RWPE1 (cell line): ENCODE measurements at regions not wholly inside any gene's neighbourhood (a gene's known extent, or its start where the extent isn't known, plus 50 kb on each side); places are given as distances from the start of the nearest gene placed in this dataset.

ENCODE experiments used
- CTCF ChIA-PET: fragments of 350-600 bp; sonication (Branson Sonifier 250); formaldehyde crosslinking; extraction: SDS; loops from one replicate; lab custom pipeline; 2021; lab: Yijun Ruan, JAX
- POLR2A ChIA-PET: fragments of 400-600 bp; formaldehyde crosslinking; extraction: SDS; loops from one replicate; lab custom pipeline; 2020; ENCODE audit warnings: antibody characterized with exemption; ENCODE audit not compliant: low non-redundant PET; lab: Yijun Ruan, JAX
- DNase-seq: peaks from one replicate; pipeline ENCODE4 v3.0.0; 2012; ENCODE audit warnings: low spot score
- H3K27ac ChIP-seq: fragments of 450-650 bp; 2 replicates; pipeline ENCODE4 v1.5.1; 2017
- TF ChIP-seq, protein P1 (sequence below): fragments of 450-650 bp; conservative IDR thresholded peaks from 2 replicates; pipeline ENCODE4 v1.5.1; 2017; ENCODE audit warnings: low read depth, mild to moderate bottlenecking

DNA sequence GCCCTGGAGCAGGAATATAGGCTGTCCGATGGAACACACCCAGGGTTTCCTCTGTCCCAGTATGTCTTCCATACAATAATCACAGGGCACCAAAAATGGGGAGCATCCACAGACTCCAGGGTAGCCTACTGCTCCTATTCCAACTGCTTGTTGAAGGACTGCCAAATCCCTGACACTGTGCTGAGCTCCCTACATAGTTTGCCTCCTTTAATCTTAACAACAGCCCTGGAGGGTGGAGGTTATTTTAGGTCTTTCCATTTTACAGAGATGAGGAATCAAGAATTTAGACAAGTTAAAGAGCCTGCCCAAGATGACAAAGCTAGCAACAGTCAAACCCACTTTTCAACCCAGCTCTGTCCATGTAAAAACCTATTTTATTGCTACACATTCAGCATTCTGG is 790.4 kb downstream of the DIAPH3 start:
- CTCF ChIA-PET: interaction anchor here (0.7 kb wide), 1 partner anchor 60 kb away, joined by 3 read pairs; no protein-coding TSS in a partner anchor

DNA sequence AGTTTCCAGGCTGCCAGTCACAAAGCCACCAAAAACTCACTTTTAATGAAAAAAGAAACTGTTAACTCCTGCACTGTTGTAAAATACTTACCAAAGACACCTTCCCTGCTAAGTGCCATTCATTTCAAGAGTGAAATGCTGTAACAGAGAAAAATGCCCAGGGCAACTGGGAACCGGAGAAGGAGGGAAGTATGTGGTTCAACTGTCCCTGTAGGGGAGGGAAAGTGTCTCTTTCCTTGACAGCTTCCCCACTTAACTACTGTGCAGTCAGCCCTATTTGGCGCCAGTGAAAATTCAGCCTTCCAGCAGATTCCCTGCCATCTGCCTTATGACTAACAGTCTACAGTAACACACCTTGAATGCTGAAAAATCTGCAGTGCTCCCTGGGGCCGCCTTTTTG is 789.0 kb downstream of the DIAPH3 start:
- CTCF ChIA-PET: no interaction called here

More for the DNA sequence above, 790.4 kb downstream of the DIAPH3 start:
- DNase-seq: no peak
- H3K27ac ChIP-seq: no peak overlapping the region
- POLR2A ChIA-PET: no interaction called here
- TF ChIP-seq, protein P1, sequence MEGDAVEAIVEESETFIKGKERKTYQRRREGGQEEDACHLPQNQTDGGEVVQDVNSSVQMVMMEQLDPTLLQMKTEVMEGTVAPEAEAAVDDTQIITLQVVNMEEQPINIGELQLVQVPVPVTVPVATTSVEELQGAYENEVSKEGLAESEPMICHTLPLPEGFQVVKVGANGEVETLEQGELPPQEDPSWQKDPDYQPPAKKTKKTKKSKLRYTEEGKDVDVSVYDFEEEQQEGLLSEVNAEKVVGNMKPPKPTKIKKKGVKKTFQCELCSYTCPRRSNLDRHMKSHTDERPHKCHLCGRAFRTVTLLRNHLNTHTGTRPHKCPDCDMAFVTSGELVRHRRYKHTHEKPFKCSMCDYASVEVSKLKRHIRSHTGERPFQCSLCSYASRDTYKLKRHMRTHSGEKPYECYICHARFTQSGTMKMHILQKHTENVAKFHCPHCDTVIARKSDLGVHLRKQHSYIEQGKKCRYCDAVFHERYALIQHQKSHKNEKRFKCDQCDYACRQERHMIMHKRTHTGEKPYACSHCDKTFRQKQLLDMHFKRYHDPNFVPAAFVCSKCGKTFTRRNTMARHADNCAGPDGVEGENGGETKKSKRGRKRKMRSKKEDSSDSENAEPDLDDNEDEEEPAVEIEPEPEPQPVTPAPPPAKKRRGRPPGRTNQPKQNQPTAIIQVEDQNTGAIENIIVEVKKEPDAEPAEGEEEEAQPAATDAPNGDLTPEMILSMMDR: no peak

DNA sequence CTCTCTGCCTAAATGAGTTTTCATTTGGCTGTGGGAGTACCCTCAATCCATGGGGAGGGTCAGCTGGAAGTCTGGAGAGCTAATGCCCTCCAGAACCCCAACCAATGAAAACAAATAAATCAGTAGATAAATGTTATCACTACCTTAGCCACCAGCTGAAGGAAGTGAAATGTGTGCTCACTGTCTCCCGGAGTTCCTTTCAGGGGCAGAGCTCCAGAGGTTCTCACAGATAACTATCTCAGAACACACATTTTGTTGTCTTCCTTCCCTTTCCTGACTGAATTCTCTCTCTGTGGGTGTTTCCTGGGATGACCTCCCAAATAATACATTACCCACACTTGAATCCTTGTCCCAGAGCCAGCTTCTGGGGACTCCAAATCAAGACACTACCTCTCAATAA is 779.6 kb downstream of the DIAPH3 start:
- ChIA-PET POLR2A (no interaction called here), CTCF (no interaction called here)
- H3K27ac ChIP-seq: no peak overlapping the region
- TF ChIP-seq, protein P1: no peak
- no peak for DNase-seq

More for the DNA sequence above, 789.0 kb downstream of the DIAPH3 start:
- POLR2A ChIA-PET: no interaction called here
- no peak overlapping the region for H3K27ac ChIP-seq
- no peak for DNase-seq
- TF ChIP-seq, protein P1: no peak

DNA sequence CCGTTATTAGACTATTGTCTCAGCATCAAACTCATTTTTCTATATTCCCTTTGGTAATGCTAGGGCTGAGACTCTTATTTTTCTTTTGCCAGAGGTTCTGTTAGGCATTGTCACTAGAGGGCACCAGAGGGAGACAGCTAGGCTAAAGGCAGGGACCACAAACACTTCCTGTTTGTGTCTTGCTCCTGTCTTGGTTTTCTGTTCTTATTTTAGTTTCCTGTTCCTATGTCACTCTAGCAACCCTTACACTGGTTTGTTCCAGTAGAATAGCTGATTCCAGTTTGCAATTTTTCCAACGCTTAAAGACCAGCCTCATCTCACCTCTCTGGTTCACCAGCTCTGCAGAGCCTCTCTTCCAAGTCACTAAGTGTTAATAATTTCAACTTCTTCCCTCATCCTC is 772.0 kb downstream of the DIAPH3 start:
- TF ChIP-seq, protein P1: peak; percentile 73
- ChIA-PET CTCF (interaction anchor here (0.5 to 1.3 kb wide), 7 partner anchors 9 to 515 kb away, joined by 3 to 6 read pairs (median 3); no protein-coding TSS in a partner anchor), POLR2A (no interaction called here)
- H3K27ac ChIP-seq: no peak overlapping the region
- peak; percentile 31 for DNase-seq

DNA sequence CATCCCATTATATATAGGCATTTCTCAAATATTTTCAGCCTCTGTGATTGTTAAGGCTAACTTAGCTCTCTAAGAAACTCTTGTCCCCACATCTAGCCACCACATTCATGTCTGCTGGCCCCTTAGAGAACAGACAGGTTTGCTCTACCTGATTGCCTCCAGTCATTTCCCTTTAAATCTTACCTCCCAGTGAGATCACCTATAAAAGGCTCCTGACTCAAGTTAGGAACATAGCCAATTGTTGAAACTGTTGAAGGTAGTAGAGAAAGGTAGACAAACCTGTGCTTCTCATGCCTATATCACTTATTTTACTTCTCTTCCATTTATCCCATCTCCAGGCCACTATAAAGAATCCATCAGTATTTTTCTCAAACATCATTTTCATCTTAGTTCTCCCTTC is 771.4 kb downstream of the DIAPH3 start:
- TF ChIP-seq, protein P1: no peak
- POLR2A ChIA-PET: no interaction called here
- no peak for DNase-seq
- CTCF ChIA-PET: interaction anchor here (0.5 to 1.3 kb wide), 7 partner anchors 9 to 514 kb away, joined by 3 to 6 read pairs (median 3); no protein-coding TSS in a partner anchor
- H3K27ac ChIP-seq: no peak overlapping the region

DNA sequence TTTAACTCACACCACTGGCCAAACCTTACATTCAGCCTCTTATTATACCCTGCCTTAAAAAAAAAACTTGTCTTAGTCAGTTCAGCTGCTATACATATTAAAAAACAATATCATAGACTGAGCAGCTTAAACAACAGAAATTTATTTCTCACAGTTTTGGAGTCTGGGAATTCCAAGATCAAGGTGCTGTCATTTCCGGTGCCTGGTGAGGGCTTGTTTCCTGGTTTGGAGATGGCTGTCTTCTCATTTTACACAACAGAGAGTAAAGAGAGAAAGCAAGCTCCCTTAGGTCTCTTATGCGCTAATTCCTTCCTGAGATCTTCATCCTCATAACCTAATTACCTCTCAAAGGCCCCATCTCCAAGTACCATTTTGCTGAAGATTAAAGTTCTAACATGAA is 769.2 kb downstream of the DIAPH3 start:
- no peak for DNase-seq
- ChIA-PET CTCF (interaction anchor here (0.7 kb wide), 1 partner anchor 377 kb away, joined by 4 read pairs; no protein-coding TSS in a partner anchor), POLR2A (no interaction called here)
- TF ChIP-seq, protein P1: no peak
- no peak overlapping the region for H3K27ac ChIP-seq
